ENCODE measurements at regions not wholly inside any gene's neighbourhood (a gene's known extent, or its start where the extent isn't known, plus 50 kb on each side); places are given as distances from the start of the nearest gene placed in this dataset.

- no peak for DNase-seq
These were observed 65.7 kb downstream of the IL21 start for GRCh38 chr4:122555216-122555615.

DNA sequence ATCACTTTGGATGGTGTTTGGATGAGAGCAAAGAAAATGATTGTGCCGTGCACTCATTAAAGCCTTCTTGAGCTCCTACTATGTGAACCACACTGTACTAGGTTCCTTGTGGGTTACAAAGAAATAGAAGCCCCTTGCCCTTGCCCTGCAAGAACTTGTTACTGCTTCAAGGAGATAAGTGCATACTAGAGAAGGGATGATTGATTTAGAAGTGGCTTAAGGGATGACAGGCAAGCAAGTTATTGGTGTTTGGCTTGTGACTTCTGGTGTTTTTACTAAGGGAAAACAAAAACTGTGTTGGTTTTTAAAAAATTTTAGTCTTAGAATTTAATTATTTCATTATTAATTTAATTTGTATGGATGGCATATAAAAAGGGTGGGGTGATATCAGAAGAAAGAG lies 67.4 kb downstream of the IL21 start:
- no peak for DNase-seq

DNA sequence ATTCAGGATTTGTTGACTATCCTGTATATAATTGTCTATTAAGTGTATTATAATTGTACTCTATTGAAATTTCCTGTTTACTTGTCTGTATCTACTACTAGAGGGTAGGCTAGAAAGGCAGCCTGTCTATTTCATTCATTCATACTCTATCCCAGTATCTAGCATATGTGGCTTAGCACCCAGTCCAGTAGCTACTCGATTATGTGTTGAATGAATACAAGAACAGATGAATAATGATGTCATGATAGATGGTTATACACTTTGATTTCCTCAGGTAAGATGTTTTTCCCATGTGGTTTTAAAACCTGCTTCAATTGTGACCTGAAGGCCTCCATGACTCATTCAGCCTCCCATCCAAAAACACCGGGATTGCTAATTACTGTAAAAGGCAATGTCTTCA lies 68.0 kb downstream of the IL21 start:
- DNase-seq: no peak

- no peak for DNase-seq
These were observed 71.8 kb downstream of the IL21 start for GRCh38 chr4:122548886-122549630.

DNA sequence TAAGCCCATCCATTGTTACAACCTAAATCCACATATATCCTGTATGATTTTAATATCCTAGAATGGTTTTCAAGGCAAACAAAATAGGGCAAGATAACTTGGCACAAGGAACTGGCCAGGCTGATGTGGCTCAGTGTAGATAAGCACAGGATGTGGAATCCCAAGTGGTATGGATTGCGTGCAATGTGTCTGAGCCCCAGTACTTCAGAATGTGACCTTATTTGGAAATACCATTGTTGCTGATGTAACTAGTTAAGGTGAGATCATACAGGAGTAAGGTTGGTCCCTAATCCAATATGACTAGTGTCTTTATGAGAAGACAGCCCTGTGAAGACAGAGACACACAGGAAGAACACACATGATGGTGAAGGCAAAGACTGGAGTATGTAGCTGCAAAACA lies 72.4 kb downstream of the IL21 start:
- no peak for DNase-seq

DNA sequence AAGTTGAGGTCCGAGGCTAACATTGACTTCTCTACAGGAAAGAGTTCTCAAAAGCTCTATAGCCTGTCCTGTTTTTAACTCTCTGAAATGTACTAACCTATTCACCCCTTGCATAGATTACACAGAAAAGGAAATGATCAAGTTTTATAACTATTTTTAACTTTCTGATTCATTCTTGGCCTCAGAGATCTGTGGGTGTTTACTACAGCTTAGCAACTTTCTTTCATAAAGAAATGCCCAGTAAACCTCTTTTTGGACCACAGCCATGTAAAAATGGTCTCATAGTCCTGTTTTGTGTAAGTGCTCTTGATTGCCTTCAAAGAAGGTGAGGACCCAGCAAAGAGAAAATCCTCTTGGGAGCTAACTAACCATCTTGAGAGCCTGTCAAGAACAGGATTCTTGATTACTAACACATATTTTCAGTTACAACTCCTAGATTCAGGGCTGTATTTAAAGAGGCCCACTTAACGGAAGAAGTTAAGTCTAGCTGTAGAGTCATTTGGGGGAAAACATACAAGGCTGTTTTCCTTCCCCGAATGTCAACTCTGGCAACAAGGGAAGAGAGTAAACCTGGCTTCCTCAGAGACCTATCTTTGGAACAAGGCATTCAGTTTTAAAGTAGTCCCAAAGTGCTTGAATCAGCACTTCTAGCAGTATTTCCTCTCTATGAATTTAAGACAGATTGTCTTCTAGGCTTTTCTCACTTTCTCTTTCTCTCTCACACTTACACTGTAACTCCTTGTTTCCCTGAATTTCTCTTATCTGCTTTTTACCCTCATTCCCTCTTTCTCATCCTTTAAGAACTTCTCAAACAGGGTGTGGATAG lies 78.2 kb downstream of the IL21 start:
- DNase-seq: no peak

DNA sequence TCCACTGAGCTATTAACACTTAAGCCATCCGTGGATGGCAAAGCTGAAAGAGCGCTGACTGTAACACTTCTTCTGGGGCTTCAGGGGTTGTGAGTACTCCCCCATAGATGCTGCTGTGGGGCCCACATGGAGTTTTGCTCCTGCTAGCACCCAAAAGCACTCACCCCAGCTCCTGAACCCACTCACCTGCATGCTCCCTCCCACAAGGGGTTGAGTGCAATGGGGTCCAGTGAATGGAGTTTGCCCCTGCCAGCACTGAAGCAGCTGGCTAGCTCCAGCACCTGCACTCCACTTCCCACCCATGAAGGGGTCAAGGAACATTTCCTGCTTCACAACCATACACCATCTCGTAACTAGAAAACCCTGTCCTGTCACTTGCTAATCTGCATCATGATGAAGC lies 78.9 kb downstream of the IL21 start:
- no peak for DNase-seq

DNA sequence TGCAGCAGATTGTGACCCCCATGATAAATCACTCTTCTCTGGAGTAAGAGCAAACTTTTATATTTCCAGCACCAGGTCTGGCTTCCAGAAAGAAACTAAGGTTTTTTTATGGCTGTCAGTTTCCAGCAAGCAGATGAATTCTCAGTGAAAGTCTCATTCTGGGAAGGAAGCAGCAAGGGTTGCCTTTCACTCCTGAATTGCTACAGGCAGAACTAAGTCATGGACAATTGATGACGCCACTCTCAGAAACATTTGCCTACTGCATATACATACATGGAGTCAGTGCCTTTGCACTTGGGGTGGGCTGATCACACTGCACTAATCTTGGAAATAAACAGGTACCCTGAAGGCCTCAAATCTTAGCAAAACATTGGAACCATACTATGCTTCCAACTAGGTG lies 80.0 kb downstream of the IL21 start:
- DNase-seq: no peak

DNA sequence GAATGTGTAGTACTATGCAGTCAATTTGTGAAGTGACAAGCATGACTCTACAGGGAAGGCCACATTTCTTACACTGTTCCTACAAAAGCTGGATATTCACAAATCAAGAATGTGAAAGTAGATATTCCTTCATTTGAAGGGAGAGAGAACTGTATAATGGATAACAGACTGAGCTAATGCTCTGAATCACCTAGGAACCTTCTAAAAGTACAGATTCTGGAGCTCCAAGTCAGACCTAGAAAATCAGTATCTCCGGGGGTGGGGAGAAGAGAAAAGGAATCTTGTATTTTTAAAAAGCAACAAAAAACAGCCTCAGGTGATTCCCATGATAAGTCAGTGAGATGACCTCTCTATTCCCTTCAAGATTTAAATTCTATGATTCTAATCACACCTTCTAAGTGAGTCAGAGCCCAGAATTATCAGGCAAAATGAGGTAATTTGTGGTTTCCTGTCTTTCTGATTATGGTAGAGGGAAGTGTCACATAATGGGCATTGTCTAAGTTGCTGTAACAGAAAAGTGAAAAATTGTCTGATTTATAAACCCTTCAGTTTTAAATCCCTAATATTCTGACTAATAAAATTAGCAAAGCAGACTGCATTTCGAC lies 80.9 kb downstream of the IL21 start:
- DNase-seq: peak; percentile 3

- no peak for DNase-seq
These were observed 81.0 kb upstream of the IL2 start for GRCh38 chr4:122537388-122538135.

DNA sequence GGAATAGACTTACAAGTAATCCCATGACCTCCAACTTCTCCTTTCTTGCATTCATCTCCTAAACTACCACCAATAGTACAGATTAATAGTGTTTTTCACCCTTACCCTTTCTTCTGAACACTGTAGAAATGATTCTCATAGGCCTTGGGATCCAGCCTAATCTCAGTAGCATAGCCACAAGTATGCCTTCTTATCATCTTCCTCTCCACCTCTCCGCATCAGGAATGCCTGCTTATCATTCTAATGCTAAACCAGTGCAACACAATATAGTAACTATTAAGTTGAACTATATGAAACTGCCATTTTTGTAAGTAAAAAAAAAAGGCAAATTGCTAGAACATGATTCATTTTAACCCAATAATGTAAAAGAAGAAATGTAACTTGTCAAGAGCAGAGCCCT lies 79.5 kb upstream of the IL2 start:
- no peak for DNase-seq

GRCh38 chr4:122534776-122535175 lies 78.3 kb upstream of the IL2 start:
- DNase-seq: no peak

DNA sequence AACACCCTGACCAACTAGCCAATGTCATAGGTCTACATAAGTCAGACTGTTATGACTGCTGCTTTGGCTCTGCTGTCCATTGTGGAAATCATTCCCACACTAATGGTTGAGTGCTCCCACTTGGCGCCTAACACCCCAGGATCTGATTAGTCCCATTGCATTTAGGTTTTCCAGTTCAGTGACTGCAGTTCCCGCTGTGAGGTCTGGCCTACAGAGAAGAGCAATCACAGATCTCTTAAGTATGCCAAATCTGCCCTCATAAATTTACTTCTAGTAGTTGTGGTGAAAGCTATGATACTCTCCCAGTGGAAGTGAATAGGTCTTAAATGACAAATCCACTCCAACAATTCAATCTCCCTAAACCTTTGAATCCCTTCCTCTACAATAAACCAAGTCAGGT lies 77.3 kb upstream of the IL2 start:
- DNase-seq: no peak

DNA sequence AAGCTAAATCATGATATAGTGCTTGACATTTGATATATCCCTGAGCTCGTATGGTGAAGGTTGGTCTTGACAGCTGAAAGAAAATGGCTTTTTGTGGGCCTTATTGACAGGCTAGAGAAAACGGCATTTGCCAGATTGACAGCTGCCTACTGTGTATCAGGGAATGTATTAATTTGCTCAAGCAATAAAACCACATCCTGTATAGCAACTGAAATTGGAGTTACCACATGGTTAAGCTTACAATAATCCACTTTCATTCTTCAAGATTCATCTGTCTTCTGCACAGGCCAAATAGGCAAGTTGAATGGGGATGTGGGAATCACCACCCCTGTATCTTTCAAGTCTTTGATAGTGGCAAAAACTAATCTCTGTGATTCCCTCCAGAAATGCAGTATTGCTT lies 76.2 kb upstream of the IL2 start:
- no peak for DNase-seq

DNA sequence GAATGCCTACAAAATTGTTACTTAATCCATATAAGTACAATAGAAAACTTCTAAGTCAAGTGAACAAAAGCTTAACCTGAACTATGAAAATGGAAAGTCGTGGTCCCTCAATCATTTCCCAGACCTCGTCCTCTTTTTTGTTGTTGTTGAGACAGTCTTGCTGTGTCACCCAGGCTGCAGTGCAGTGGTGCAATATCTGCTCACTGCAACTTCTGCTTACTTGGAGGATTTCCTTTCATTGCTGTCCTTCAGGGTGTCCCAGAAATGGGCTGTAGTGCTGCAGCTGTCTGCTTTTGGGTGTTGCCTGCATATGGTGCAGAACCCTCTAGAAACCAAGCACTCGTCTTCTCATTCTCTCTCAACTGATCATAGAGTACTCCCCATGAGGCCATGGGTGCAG lies 75.0 kb upstream of the IL2 start:
- no peak for DNase-seq

- no peak for DNase-seq
These were observed 74.5 kb upstream of the IL2 start for GRCh38 chr4:122531038-122531437.

DNA sequence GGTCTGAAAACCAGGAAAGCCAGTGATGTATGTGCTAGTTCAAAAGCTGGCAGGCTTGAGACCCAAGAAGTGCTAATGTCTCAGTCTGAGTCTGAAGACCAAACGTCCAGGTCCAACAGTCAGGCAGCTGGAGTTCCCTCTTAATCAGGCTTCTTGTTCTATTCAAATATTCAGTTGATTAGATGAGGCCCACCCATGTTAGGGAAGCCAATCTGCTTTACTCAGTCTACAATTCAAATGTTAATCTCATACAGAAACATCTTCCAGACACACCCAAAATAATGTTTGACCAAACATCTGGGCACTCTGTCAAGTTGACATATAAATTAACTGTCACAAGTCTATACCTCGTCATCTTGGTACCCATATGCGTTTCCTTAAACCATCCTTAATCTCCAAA lies 72.4 kb upstream of the IL2 start:
- no peak for DNase-seq

DNA sequence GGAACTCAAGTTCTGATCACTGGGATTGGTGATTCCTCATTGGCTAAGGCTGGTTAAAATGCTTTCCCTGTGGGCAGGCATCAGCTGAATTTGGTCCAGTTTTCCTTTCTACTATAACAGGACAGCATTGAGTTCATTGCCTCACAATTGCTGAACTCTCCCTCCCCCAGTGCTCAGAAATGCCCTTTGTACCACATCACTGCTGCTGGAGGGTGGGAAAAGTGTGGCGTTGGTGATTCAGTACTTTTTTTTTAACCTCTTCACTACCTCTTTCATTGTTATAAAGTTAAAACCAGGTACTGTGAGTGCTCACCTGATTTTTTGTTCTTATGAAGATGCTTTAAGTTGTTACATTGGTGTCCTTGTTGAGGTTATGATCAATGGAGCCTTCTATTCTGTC lies 69.3 kb upstream of the IL2 start:
- DNase-seq: no peak

GRCh38 chr4:122524176-122524575 lies 67.7 kb upstream of the IL2 start:
- DNase-seq: no peak

DNA sequence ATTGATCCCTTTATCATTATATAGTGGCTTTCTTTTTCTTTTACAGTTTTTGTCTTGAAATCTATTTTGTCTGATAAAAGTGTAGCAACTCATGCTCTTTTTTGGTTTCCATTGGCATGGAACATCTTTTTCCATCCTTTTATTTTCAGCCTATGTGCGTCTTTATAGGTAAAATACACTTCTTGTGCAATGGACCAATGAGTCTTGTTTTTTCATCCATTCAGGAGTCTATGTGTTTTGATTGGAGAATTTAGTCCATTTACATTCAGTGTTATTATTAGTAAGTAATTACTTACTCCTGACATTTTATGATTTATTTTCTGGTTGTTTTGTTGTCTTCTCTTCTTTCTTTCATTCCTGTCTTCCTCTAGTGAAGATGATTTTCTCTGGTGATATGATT lies 66.4 kb upstream of the IL2 start:
- no peak for DNase-seq

DNA sequence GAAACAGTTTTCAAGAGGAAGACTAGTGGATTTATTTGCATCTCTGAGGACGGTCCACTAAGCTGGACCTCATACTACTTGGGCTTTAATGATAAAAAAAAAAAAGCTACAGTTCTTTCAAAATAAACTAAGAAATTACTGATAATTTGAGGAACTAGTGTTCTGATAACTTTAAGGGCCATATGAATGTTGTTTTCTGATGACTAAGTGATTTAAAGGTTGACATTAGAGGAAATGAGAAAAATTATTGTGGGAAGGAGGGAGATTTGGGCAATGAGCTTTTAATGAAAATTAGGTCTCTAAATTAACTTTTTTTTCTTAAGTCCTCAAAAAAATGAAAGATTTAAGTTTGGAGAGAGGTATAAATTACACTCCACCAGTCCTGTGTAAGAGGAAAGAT lies 60.8 kb upstream of the IL2 start:
- no peak for DNase-seq

- DNase-seq: no peak
These were observed 59.9 kb upstream of the IL2 start for GRCh38 chr4:122516376-122516775.

GRCh38 chr4:122514671-122515070 lies 58.1 kb upstream of the IL2 start:
- no peak for DNase-seq

DNA sequence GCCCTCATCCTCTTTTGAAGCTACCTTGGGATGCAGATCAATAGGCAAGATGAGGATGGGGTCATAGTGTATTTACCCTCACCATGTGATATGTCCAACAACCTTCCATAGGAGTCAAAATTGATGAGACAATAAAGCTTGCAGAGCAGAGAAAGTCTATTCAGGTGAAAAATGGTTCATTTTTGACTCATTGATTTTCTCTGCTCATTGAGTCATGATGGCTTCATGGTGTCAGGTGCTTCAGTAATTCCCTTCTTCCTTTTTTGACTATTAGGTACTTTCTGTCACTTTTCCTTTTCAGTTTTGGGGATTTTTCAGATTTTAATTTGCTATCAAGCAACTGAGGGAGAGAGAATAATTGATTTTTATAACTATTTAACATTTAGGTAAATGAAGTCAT lies 55.9 kb upstream of the IL2 start:
- DNase-seq: no peak
